GM12892 (cell line): ENCODE measurements at regions not wholly inside any gene's neighbourhood (a gene's known extent, or its start where the extent isn't known, plus 50 kb on each side); places are given as distances from the start of the nearest gene placed in this dataset.
"Not testable (repeated sequence)": the region's sequence is repeated elsewhere in the genome, so short reads cannot be mapped to it uniquely, and the experiment has no call there.

Experiments
- POLR2A ChIP-seq: IDR thresholded peaks from 2 replicates; pipeline ENCODE4 v1.6.1; 2011; ENCODE audit warnings: low read depth, low read length, control low read depth
- POLR2AphosphoS5 ChIP-seq: IDR thresholded peaks from 2 replicates; pipeline ENCODE4 v1.6.1; 2011; ENCODE audit warnings: low read depth, low read length, control low read depth
- TAF1 ChIP-seq: IDR thresholded peaks from 2 replicates; pipeline ENCODE4 v1.6.1; 2011; ENCODE audit warnings: low read depth, mild to moderate bottlenecking, control low read depth, low read length, borderline replicate concordance

- not testable (repeated sequence) for TF ChIP-seq POLR2A, POLR2AphosphoS5, TAF1
These were observed 1474.2 kb upstream of the NUDT12 start for GRCh38 chr5:105036814-105037213.
